OCI-LY1 (cell line): ENCODE measurements at regions not wholly inside any gene's neighbourhood (a gene's known extent, or its start where the extent isn't known, plus 50 kb on each side); places are given as distances from the start of the nearest gene placed in this dataset.

Source experiments
- H2AFZ ChIP-seq: fragments of 200-600 bp; sonication (generic), shearing (Covaris generic); 2 replicates; pipeline ENCODE4 v1.6.0; 2014; ENCODE audit warnings: antibody characterized with exemption, mild to moderate bottlenecking, low read length
- H3F3A ChIP-seq: fragments of 200-600 bp; sonication (generic), shearing (Covaris generic); 2 replicates; pipeline ENCODE4 v1.6.0; 2014; ENCODE audit warnings: mild to moderate bottlenecking, antibody characterized with exemption, low read length, moderate library complexity; ENCODE audit not compliant: insufficient read depth
- H3K27ac ChIP-seq: fragments of 200-600 bp; sonication (generic); 2 replicates; pipeline ENCODE4 v1.5.1; 2014; ENCODE audit warnings: low read length, mixed run types, mild to moderate bottlenecking, low read depth; ENCODE audit not compliant: poor library complexity, severe bottlenecking
- H3K27me3 ChIP-seq: fragments of 200-600 bp; sonication (generic); 2 replicates; pipeline ENCODE4 v1.6.0; 2014; ENCODE audit warnings: antibody characterized with exemption, mild to moderate bottlenecking, low read length, moderate library complexity; ENCODE audit not compliant: insufficient read depth
- H3K36me3 ChIP-seq: fragments of 200-600 bp; sonication (generic); 2 replicates; pipeline ENCODE4 v1.6.1; 2014; ENCODE audit warnings: mild to moderate bottlenecking, antibody characterized with exemption, low read length, moderate library complexity, mixed read lengths; ENCODE audit not compliant: insufficient read depth
- H3K4me1 ChIP-seq: fragments of 200-600 bp; sonication (generic); 2 replicates; pipeline ENCODE4 v1.5.1; 2014; ENCODE audit warnings: mild to moderate bottlenecking, low read length, moderate library complexity; ENCODE audit not compliant: insufficient read depth, severe bottlenecking
- H3K4me2 ChIP-seq: fragments of 200-600 bp; sonication (generic), shearing (Covaris generic); 2 replicates; pipeline ENCODE4 v1.6.1; 2014; ENCODE audit warnings: low read length
- H3K4me3 ChIP-seq: fragments of 200-600 bp; sonication (generic); 2 replicates; pipeline ENCODE4 v1.5.1; 2014; ENCODE audit warnings: low read length, low read depth, mild to moderate bottlenecking, mixed read lengths; ENCODE audit not compliant: poor library complexity, severe bottlenecking
- H3K79me2 ChIP-seq: fragments of 200-600 bp; shearing (Covaris generic); 2 replicates; pipeline ENCODE4 v1.6.1; 2016; ENCODE audit warnings: mixed run types, low read length, mixed read lengths; ENCODE audit not compliant: insufficient read depth
- H3K9ac ChIP-seq: fragments of 200-600 bp; sonication (generic), shearing (Covaris generic); 2 replicates; pipeline ENCODE4 v1.6.1; 2014; ENCODE audit warnings: mild to moderate bottlenecking, low read length, mixed read lengths
- H3K9me2 ChIP-seq: fragments of 200-600 bp; sonication (generic), shearing (Covaris generic); 2 replicates; pipeline ENCODE4 v1.6.1; 2014; ENCODE audit warnings: low read depth, mild to moderate bottlenecking, low read length, mixed read lengths
- H3K9me3 ChIP-seq: fragments of 200-600 bp; shearing (Covaris generic); 2 replicates; pipeline ENCODE4 v1.6.1; 2014; ENCODE audit warnings: low read length, mixed read lengths
- H4K20me1 ChIP-seq: fragments of 200-600 bp; sonication (generic), shearing (Covaris generic); 2 replicates; pipeline ENCODE4 v1.6.0; 2016; ENCODE audit warnings: mild to moderate bottlenecking, low read length; ENCODE audit not compliant: insufficient read depth
- CTCF ChIP-seq: fragments of 200-600 bp; sonication (generic), shearing (Covaris generic); IDR thresholded peaks from 2 replicates; pipeline ENCODE4 v1.5.1; 2017; ENCODE audit warnings: mild to moderate bottlenecking, antibody characterized with exemption, low read length, moderate library complexity, mixed read lengths
- EZH2 ChIP-seq: fragments of 200-600 bp; sonication (generic), shearing (Covaris generic); IDR thresholded peaks from 2 replicates; pipeline ENCODE4 v1.8.0; 2017; ENCODE audit warnings: borderline replicate concordance, mixed run types, mild to moderate bottlenecking, antibody characterized with exemption, low read length, moderate library complexity, mixed read lengths

GRCh38 chr18:8963876-8964275 lies 138.6 kb upstream of the NDUFV2 start:
- no peak overlapping the region for H3K4me2 ChIP-seq
- no peaks in the 10 kb centered on the region for H3K9me2 ChIP-seq
- H3K9ac ChIP-seq: no peak overlapping the region
- no peaks in the 10 kb centered on the region for H3K36me3 ChIP-seq
- peaks cover 12% of the 10 kb centered on the region for H3K4me1 ChIP-seq
- no peaks in the 10 kb centered on the region for H3F3A ChIP-seq
- no peak overlapping the region for H3K27ac ChIP-seq
- H3K79me2 ChIP-seq: no peaks in the 10 kb centered on the region
- H4K20me1 ChIP-seq: no peaks in the 10 kb centered on the region
- H3K4me3 ChIP-seq: no peak overlapping the region
- H3K27me3 ChIP-seq: no peaks in the 10 kb centered on the region
- H2AFZ ChIP-seq: no peak overlapping the region
- no peaks in the 10 kb centered on the region for H3K9me3 ChIP-seq
- TF ChIP-seq CTCF (no peak), EZH2 (no peak)

GRCh38 chr18:8965398-8965797 lies 137.1 kb upstream of the NDUFV2 start:
- Histone ChIP-seq H3K79me2 (no peaks in the 10 kb centered on the region), H3K27me3 (no peaks in the 10 kb centered on the region), H3K9ac (no peak overlapping the region), H3K9me3 (no peaks in the 10 kb centered on the region), H4K20me1 (no peaks in the 10 kb centered on the region), H3K9me2 (no peaks in the 10 kb centered on the region), H3K36me3 (no peaks in the 10 kb centered on the region), H3K4me1 (peaks cover 12% of the 10 kb centered on the region), H3F3A (no peaks in the 10 kb centered on the region), H3K4me2 (no peak overlapping the region), H3K4me3 (no peak overlapping the region), H3K27ac (no peak overlapping the region), H2AFZ (no peak overlapping the region)
- no peak for TF ChIP-seq CTCF
- TF ChIP-seq EZH2: no peak

- H3K9me2 ChIP-seq: no peaks in the 10 kb centered on the region
- H3K4me1 ChIP-seq: peaks cover 12% of the 10 kb centered on the region
- no peak overlapping the region for H3K9ac ChIP-seq
- no peaks in the 10 kb centered on the region for H3K27me3 ChIP-seq
- no peak overlapping the region for H3K27ac ChIP-seq
- no peak overlapping the region for H2AFZ ChIP-seq
- no peaks in the 10 kb centered on the region for H4K20me1 ChIP-seq
- H3F3A ChIP-seq: no peaks in the 10 kb centered on the region
- no peaks in the 10 kb centered on the region for H3K79me2 ChIP-seq
- no peaks in the 10 kb centered on the region for H3K36me3 ChIP-seq
- TF ChIP-seq CTCF: no peak
- TF ChIP-seq EZH2: no peak
- no peak overlapping the region for H3K4me2 ChIP-seq
- no peak overlapping the region for H3K4me3 ChIP-seq
- no peaks in the 10 kb centered on the region for H3K9me3 ChIP-seq
These were observed 135.7 kb upstream of the NDUFV2 start for GRCh38 chr18:8966821-8967220.
